ENCODE measurements at regions not wholly inside any gene's neighbourhood (a gene's known extent, or its start where the extent isn't known, plus 50 kb on each side); places are given as distances from the start of the nearest gene placed in this dataset.

- peak; percentile 56 to 67 for DNase-seq (ENCODE audit: low read depth in 2 of 2)
Observed at GRCh38 chr6:45830441-45831139, 185.1 kb downstream of the CLIC5 start.

- no peak for DNase-seq (ENCODE audit: low read depth in 2 of 2)
Observed at GRCh38 chr6:45829873-45830272, 185.8 kb downstream of the CLIC5 start.

- DNase-seq (ENCODE audit: low read depth in 2 of 2): no peak
Observed at GRCh38 chr6:45827952-45828530, 187.6 kb downstream of the CLIC5 start.

GRCh38 chr6:45822873-45823272 is 192.8 kb downstream of the CLIC5 start:
- DNase-seq (ENCODE audit: low read depth in 2 of 2): no peak

- peak; percentile 35 to 46 for DNase-seq (ENCODE audit: low read depth in 2 of 2)
Observed at GRCh38 chr6:45822246-45822812, 193.3 kb downstream of the CLIC5 start.

GRCh38 chr6:45818655-45819054 is 197.0 kb downstream of the CLIC5 start:
- DNase-seq (ENCODE audit: low read depth in 2 of 2): no peak

- DNase-seq (ENCODE audit: low read depth in 2 of 2): no peak
Observed at GRCh38 chr6:45816674-45817297, 198.9 kb downstream of the CLIC5 start.

GRCh38 chr6:45815466-45816125 is 200.1 kb downstream of the CLIC5 start:
- no peak for DNase-seq (ENCODE audit: low read depth in 2 of 2)

- no peak for DNase-seq (ENCODE audit: low read depth in 2 of 2)
Observed at GRCh38 chr6:45814772-45815171, 200.9 kb downstream of the CLIC5 start.

GRCh38 chr6:45813943-45814342 is 201.7 kb downstream of the CLIC5 start:
- DNase-seq (ENCODE audit: low read depth in 2 of 2): no peak

GRCh38 chr6:45812922-45813321 is 202.7 kb downstream of the CLIC5 start:
- DNase-seq (ENCODE audit: low read depth in 2 of 2): no peak

- no peak for DNase-seq (ENCODE audit: low read depth in 2 of 2)
Observed at GRCh38 chr6:45808917-45809316, 206.7 kb downstream of the CLIC5 start.

- no peak for DNase-seq (ENCODE audit: low read depth in 2 of 2)
Observed at GRCh38 chr6:45808042-45808645, 207.5 kb downstream of the CLIC5 start.

GRCh38 chr6:45807311-45808041 is 208.2 kb downstream of the CLIC5 start:
- no peak for DNase-seq (ENCODE audit: low read depth in 2 of 2)

- no peak for DNase-seq (ENCODE audit: low read depth in 2 of 2)
Observed at GRCh38 chr6:45806172-45806571, 209.5 kb downstream of the CLIC5 start.

- DNase-seq (ENCODE audit: low read depth in 2 of 2): no peak
Observed at GRCh38 chr6:45803071-45803470, 212.6 kb downstream of the CLIC5 start.

GRCh38 chr6:45801471-45802289 is 214.0 kb downstream of the CLIC5 start:
- DNase-seq (ENCODE audit: low read depth in 2 of 2): peak; percentile 50 to 69

GRCh38 chr6:45800911-45801310 is 214.7 kb downstream of the CLIC5 start:
- no peak for DNase-seq (ENCODE audit: low read depth in 2 of 2)

- no peak for DNase-seq (ENCODE audit: low read depth in 2 of 2)
Observed at GRCh38 chr6:45795678-45796077, 220.0 kb downstream of the CLIC5 start.

- no peak for DNase-seq (ENCODE audit: low read depth in 2 of 2)
Observed at GRCh38 chr6:45794465-45794864, 221.2 kb downstream of the CLIC5 start.
